Naive thymus-derived CD8-positive, alpha-beta T cell (primary cell): ENCODE measurements at regions not wholly inside any gene's neighbourhood (a gene's known extent, or its start where the extent isn't known, plus 50 kb on each side); places are given as distances from the start of the nearest gene placed in this dataset.
"Not testable (repeated sequence)": the region's sequence is repeated elsewhere in the genome, so short reads cannot be mapped to it uniquely, and the experiment has no call there.

Experiments
- ATAC-seq, 2 donors: fragments of 150-1000 bp; cut with Tn5 transposase in 1 of 2; sonication (Bioruptor Pico), chemical (Tn5 transposase) in 1 of 2; 1 replicate in 1 of 2; 2 replicates in 1 of 2; pipeline ENCODE4 v1.10.0; 2021; ENCODE audit warnings: mild to moderate bottlenecking in 2 of 2, moderate library complexity in 2 of 2
- POLR2A ChIA-PET: fragments of 350-600 bp; sonication (Branson Sonifier 250); formaldehyde crosslinking; loops from one replicate; lab custom pipeline; 2021; ENCODE audit warnings: antibody characterized with exemption; lab: Charles Lee
- DNase-seq, 10 donors: peaks; one replicate each; pipeline versions ENCODE4 v3.0.0 to v3.0.0-alpha.2; 2020 to 2022
- H3K27ac Mint-ChIP-seq, 10 donors: one replicate each; pipeline ENCODE4 v1.8.0; 2020 to 2022; ENCODE audit warnings: mild to moderate bottlenecking in 10 of 10, mixed read lengths in 10 of 10, moderate library complexity in 4 of 10, inconsistent platforms in 1 of 10
- H3K27me3 Mint-ChIP-seq, 5 donors: one replicate each; pipeline ENCODE4 v1.8.0; 2021 to 2022; ENCODE audit warnings: mixed read lengths in 5 of 5
- H3K36me3 Mint-ChIP-seq, 3 donors: one replicate each; pipeline ENCODE4 v1.8.0; 2020 to 2022; ENCODE audit warnings: mixed read lengths in 3 of 3, mild to moderate bottlenecking in 2 of 3, inconsistent platforms in 1 of 3
- H3K4me1 Mint-ChIP-seq, 4 donors: one replicate each; pipeline ENCODE4 v1.8.0; 2021 to 2022; ENCODE audit warnings: mixed read lengths in 4 of 4
- H3K4me3 Mint-ChIP-seq, 10 donors: one replicate each; pipeline ENCODE4 v1.8.0; 2020 to 2022; ENCODE audit warnings: mild to moderate bottlenecking in 10 of 10, mixed read lengths in 10 of 10, moderate library complexity in 6 of 10, inconsistent platforms in 1 of 10
- H3K9me3 Mint-ChIP-seq, 9 donors: one replicate each; pipeline ENCODE4 v1.8.0; 2020 to 2022; ENCODE audit warnings: mixed read lengths in 9 of 9, mild to moderate bottlenecking in 3 of 9, inconsistent platforms in 1 of 9, moderate library complexity in 1 of 9

GRCh38 chr16:26985100-26986065, 81.3 kb upstream of the C16orf82 start:
- H3K9me3 Mint-ChIP-seq, result no peaks in the 10 kb centered on the region
- H3K4me1 Mint-ChIP-seq, result peaks cover 0 to 2% (median 0%) of the 10 kb centered on the region in 4 donors
- H3K36me3 Mint-ChIP-seq, result no peaks in the 10 kb centered on the region
- H3K4me3 Mint-ChIP-seq, result no peak overlapping the region
- POLR2A ChIA-PET, result no interaction called here
- peaks cover 6 to 28% (median 14%) of the 10 kb centered on the region in 5 donors for H3K27me3 Mint-ChIP-seq
- DNase-seq, result no peak
- no peak for ATAC-seq
- peak overlapping the region in 1 of 10 donors; percentile 6 for H3K27ac Mint-ChIP-seq

- Mint-ChIP-seq H3K27ac (no peak overlapping the region), H3K27me3 (peaks cover 10 to 28% (median 12%) of the 10 kb centered on the region in 5 donors), H3K4me3 (no peak overlapping the region), H3K36me3 (no peaks in the 10 kb centered on the region), H3K4me1 (no peaks in the 10 kb centered on the region), H3K9me3 (no peaks in the 10 kb centered on the region)
- DNase-seq (no peak), ATAC-seq (no peak)
- POLR2A ChIA-PET, result no interaction called here
Observed at GRCh38 chr16:26987597-26988010, 79.1 kb upstream of the C16orf82 start.

GRCh38 chr16:26988186-26988585, 78.5 kb upstream of the C16orf82 start:
- Mint-ChIP-seq H3K4me1 (no peaks in the 10 kb centered on the region), H3K9me3 (no peaks in the 10 kb centered on the region), H3K27me3 (peaks cover 10 to 28% (median 12%) of the 10 kb centered on the region in 5 donors)

GRCh38 chr16:26990384-26991120, 76.2 kb upstream of the C16orf82 start:
- not testable (repeated sequence) for H3K4me1 Mint-ChIP-seq

More at GRCh38 chr16:26988186-26988585, 78.5 kb upstream of the C16orf82 start:
- ATAC-seq, result no peak
- POLR2A ChIA-PET, result no interaction called here
- no peak overlapping the region for H3K4me3 Mint-ChIP-seq
- H3K27ac Mint-ChIP-seq, result no peak overlapping the region
- DNase-seq, result no peak
- H3K36me3 Mint-ChIP-seq, result no peaks in the 10 kb centered on the region

GRCh38 chr16:26992666-26993349, 73.9 kb upstream of the C16orf82 start:
- H3K4me1 Mint-ChIP-seq, result no peaks in the 10 kb centered on the region
- H3K36me3 Mint-ChIP-seq, result peaks cover 0 to 8% (median 0%) of the 10 kb centered on the region in 3 donors
- H3K27ac Mint-ChIP-seq, result no peak overlapping the region
- peaks cover 0 to 10% (median 6%) of the 10 kb centered on the region in 9 donors for H3K9me3 Mint-ChIP-seq
- POLR2A ChIA-PET, result no interaction called here
- H3K27me3 Mint-ChIP-seq, result peaks cover 9 to 26% (median 23%) of the 10 kb centered on the region in 5 donors
- ATAC-seq, result no peak
- no peak for DNase-seq
- no peak overlapping the region for H3K4me3 Mint-ChIP-seq

More at GRCh38 chr16:26990384-26991120, 76.2 kb upstream of the C16orf82 start:
- H3K9me3 Mint-ChIP-seq, H3K27ac Mint-ChIP-seq, POLR2A ChIA-PET, H3K4me3 Mint-ChIP-seq, H3K36me3 Mint-ChIP-seq, DNase-seq, ATAC-seq: not testable (repeated sequence)
- H3K27me3 Mint-ChIP-seq, result peaks cover 7 to 19% (median 15%) of the 10 kb centered on the region in 5 donors

GRCh38 chr16:26993511-26993910, 73.2 kb upstream of the C16orf82 start:
- no peak for DNase-seq
- Mint-ChIP-seq H3K4me1 (no peaks in the 10 kb centered on the region), H3K9me3 (peaks cover 0 to 10% (median 6%) of the 10 kb centered on the region in 9 donors), H3K4me3 (no peak overlapping the region), H3K36me3 (peaks cover 0 to 8% (median 0%) of the 10 kb centered on the region in 3 donors), H3K27me3 (peaks cover 9 to 31% (median 28%) of the 10 kb centered on the region in 5 donors), H3K27ac (no peak overlapping the region)
- ATAC-seq, result no peak
- POLR2A ChIA-PET, result no interaction called here

- POLR2A ChIA-PET, result no interaction called here
- Mint-ChIP-seq H3K4me1 (no peaks in the 10 kb centered on the region), H3K9me3 (peaks cover 0 to 10% (median 6%) of the 10 kb centered on the region in 9 donors), H3K27ac (no peak overlapping the region), H3K4me3 (no peak overlapping the region), H3K36me3 (peaks cover 0 to 8% (median 0%) of the 10 kb centered on the region in 3 donors), H3K27me3 (peaks cover 9 to 31% (median 29%) of the 10 kb centered on the region in 5 donors)
- no peak for ATAC-seq
- no peak for DNase-seq
Observed at GRCh38 chr16:26993963-26994362, 72.8 kb upstream of the C16orf82 start.

- Mint-ChIP-seq H3K27me3 (peaks cover 9 to 36% (median 31%) of the 10 kb centered on the region in 5 donors), H3K4me3 (no peak overlapping the region), H3K27ac (no peak overlapping the region), H3K36me3 (peaks cover 0 to 8% (median 0%) of the 10 kb centered on the region in 3 donors), H3K9me3 (peaks cover 0 to 10% (median 6%) of the 10 kb centered on the region in 9 donors), H3K4me1 (no peaks in the 10 kb centered on the region)
- no peak for DNase-seq
- ATAC-seq, result no peak
- POLR2A ChIA-PET, result no interaction called here
Observed at GRCh38 chr16:26995522-26995921, 71.2 kb upstream of the C16orf82 start.

- no peak overlapping the region for H3K27ac Mint-ChIP-seq
- POLR2A ChIA-PET, result no interaction called here
- peaks cover 17 to 55% (median 30%) of the 10 kb centered on the region in 5 donors for H3K27me3 Mint-ChIP-seq
- ATAC-seq (no peak), DNase-seq (no peak)
- H3K4me3 Mint-ChIP-seq, result no peak overlapping the region
- H3K9me3 Mint-ChIP-seq, result peaks cover 2 to 39% (median 14%) of the 10 kb centered on the region in 9 donors
- H3K4me1 Mint-ChIP-seq, result no peaks in the 10 kb centered on the region
- H3K36me3 Mint-ChIP-seq, result peaks cover 0 to 19% (median 2%) of the 10 kb centered on the region in 3 donors
Observed at GRCh38 chr16:27005386-27005785, 61.3 kb upstream of the C16orf82 start.
